HG03103 (cell line): ENCODE measurements at regions not wholly inside any gene's neighbourhood (a gene's known extent, or its start where the extent isn't known, plus 50 kb on each side); places are given as distances from the start of the nearest gene placed in this dataset.

Source experiments
- ATAC-seq: cut with Tn5 transposase; IDR thresholded peaks from one replicate; pipeline ENCODE4 v1.9.1; 2021; ENCODE audit warnings: low read depth; ENCODE audit not compliant: unreplicated experiment

DNA sequence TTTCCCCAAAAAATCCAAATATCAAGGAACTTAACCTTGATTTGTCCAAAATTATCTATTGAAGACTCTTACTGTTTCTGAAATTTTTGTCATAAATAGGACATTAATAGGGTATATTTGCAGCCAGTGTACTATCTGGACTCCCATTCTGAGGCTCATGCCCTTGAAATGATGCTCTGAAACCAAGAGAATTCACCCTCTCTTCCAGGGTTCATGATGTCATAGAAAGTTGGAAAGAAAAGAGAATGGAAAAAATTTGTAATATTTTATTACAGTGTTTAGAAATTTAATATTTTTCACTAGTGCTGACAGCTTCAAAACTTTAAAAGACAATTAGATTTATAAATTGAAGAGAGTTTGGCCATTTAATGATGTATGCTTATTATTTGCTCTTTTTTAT is 712.5 kb downstream of the MCTP2 start:
- ATAC-seq: no peak

GRCh38 chr15:94951538-94951937 is 720.2 kb downstream of the MCTP2 start:
- no peak for ATAC-seq

DNA sequence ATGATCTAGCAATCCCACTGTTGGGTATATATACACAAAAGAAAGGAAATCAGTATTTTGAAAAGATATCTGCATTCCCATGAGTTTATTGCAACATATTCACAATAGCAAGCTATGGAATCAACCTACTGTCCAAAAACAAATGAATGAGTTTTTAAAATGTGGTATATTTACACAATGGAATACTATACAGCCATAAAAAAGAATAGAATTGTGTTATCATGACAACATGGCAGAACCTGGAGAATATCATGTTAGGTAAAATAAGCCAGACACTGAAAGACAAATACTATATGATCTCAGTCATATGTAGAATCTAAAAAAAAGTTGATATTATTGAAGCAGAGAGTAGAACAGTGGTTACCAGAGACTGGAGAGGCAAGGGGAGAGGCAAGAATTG is 732.6 kb downstream of the MCTP2 start:
- no peak for ATAC-seq

GRCh38 chr15:94965593-94965992 is 734.2 kb downstream of the MCTP2 start:
- ATAC-seq: no peak

- no peak for ATAC-seq
Measured at GRCh38 chr15:94968133-94968532, 736.8 kb downstream of the MCTP2 start.

DNA sequence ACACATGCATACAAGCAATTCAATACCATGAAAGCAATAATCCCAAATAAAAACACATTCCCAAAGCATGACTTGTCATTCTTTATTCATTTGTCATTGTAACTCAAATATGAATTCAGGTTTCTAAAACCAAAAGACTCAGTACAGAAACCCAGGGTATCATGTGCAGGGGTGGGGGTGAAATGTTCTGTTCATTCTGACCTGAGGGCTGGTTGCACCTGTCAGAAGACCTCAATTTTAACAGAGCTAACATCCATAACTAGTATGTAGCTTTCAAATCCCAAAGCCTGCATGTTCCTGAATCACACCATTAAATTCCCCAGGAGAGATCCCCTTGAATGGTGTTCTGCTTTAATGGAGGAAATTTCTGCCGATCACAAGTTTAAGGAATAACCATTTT is 738.7 kb downstream of the MCTP2 start:
- ATAC-seq: no peak

DNA sequence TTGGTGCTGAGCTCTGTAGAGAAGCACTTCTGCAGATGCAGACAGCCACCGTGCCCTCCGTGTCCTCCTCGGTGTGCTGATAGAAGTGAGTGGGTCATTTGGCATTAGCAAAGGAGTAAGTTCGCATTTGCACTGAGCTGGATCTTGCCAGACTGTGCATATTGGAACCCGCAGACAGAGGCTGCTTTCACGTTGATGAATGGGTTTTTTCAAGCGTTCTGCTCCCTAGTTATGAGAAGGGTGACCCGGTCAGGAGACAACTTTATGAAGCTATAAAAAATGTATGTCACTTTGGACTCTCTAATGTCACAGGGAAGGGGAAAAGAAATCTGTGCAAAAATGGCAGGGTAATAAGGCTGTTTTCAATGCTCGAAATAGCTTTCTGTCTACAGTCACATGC is 739.4 kb downstream of the MCTP2 start:
- no peak for ATAC-seq

DNA sequence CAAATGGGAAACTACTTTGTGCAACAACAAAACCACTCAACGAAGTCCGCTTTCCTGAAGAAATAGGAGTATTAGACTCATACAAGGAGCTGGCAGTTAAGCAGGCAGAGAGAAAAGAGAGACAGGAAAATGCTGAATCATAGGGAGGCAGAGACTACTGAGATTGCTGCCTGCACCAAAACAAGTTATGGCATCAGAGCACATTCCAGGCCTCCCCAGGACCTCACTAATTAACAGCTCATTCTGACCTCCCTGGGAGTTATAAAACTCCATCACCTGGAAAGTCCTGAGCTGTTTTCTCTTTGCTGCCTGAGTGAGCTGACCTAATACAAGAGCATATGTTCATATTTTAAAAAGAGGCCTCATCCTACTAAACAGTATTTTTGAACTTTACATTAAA is 741.0 kb downstream of the MCTP2 start:
- no peak for ATAC-seq

DNA sequence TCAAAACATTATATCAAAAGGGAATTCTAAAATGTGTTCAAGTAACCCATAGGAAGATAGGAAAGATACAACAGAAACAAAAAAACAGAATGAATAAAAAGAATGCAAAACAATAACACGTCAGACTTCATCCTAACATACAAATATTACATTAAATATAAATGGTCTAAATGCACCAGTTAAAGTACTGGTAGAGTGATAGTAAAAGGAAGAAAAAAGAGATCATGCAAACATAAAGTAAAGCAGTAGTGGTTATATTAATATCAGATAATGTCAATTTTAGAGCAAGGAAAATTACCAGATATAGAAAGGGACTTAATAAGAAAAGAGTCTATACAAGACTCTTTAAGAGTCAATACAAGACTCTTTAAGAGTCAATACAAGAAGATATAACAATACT is 755.7 kb downstream of the MCTP2 start:
- ATAC-seq: no peak

- ATAC-seq: no peak
Measured at GRCh38 chr15:94991718-94992117, 760.4 kb downstream of the MCTP2 start.

- no peak for ATAC-seq
Measured at GRCh38 chr15:95009635-95010034, 778.3 kb downstream of the MCTP2 start.

- ATAC-seq: no peak
Measured at GRCh38 chr15:95013381-95013780, 782.0 kb downstream of the MCTP2 start.

GRCh38 chr15:95016511-95017229 is 785.3 kb downstream of the MCTP2 start:
- no peak for ATAC-seq

DNA sequence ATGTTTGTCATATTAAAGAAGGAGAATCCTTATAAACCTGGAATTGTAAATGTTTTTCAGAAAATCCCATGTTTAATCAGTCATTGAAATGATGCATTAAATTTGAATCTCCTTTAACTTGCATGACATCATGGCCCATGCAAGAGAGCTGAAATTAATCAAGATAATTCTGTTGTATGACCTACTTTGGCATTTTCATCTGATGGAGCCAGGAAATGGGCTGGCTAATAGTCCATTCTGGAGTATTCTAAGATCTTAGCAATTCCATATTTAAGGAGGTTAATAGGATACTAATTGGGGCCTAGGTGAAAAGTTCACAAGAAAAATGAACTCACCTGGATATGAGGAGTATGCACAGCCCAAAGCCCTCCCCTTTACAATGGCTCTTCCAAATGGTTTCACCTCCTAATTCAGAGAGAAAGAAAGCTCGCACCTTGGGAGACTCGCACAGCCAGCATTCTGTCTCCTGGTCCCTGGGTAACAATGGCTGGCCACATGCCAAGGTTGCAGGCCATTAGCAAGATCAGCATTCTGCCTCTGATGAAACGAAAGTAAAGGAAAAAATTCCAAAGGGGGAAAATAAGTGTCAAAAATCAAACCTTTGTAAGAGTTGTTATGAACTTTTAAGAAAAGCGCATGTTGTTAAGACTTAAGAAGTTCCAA is 786.4 kb downstream of the MCTP2 start:
- no peak for ATAC-seq

DNA sequence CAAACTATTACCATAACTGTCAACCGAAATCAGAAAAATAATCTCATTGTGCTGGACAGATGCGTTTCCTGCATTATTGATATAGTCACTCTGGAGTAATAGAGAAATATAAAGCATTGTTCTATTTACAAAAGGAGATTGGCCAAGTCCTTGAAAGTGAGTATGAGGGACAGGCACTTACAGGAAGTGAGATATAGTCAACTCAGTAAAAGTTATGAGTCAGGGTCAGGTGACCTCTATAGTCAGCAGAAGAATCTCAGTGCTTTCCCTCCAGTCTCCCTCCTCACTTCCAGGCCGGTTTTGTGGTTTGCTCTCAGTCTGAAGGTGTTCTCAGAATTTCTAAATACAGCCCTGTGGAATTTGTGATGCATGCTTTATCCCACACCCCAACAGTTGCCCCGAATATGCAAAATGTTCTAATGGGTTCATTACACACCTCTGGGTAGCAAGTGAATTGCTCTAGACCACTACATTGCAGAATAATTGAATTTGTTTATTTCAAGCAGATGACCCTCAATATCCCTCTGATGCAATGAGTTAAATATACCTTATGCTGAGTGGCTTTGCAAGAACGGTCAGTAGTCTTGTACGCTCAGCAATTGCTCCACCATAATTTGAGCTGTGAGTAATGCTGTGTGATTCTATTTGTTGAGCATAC is 787.7 kb downstream of the MCTP2 start:
- ATAC-seq: no peak

- no peak for ATAC-seq
Measured at GRCh38 chr15:95019907-95020306, 788.5 kb downstream of the MCTP2 start.

DNA sequence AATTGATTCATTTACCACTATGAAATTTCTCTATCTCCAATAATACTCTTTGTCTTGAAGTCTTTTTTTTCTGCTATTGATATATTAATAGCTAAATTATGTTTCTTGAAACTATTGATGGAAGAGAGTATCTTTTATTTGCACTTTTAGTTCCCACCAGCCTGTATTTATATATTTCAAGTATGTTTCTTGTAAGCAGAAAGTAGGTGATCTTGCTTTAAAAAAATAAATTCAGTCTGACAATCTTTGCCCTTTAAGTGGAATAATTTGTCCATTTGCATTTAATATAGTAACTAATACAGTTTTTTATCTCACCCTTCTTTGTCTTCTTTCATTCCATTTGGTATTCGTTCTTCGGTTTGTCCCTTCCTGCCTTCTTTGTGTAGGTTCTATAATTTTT is 790.5 kb downstream of the MCTP2 start:
- ATAC-seq: no peak

DNA sequence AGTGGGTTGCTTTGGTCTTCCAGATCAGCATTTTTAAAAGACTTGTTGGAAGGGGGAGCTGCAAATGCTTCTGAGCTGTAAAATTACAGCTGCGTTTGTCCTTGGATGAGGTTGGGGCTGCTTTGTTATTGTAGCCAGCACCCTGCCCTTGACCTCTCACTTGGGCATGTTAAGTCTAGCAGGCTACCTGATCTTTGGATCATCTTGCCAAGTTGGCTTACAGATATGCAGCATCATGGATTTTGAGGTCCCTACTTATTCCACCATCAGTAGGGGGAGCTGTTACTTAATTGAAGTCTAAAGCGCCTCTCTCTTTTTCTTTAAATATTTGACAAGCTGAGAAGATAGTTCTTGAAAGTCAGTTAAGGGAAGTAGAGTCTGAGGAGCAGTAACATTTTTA is 793.0 kb downstream of the MCTP2 start:
- ATAC-seq: no peak

GRCh38 chr15:95025924-95026728 is 794.8 kb downstream of the MCTP2 start:
- no peak for ATAC-seq

GRCh38 chr15:95027981-95028380 is 796.6 kb downstream of the MCTP2 start:
- ATAC-seq: no peak

GRCh38 chr15:95032156-95032555 is 800.8 kb downstream of the MCTP2 start:
- ATAC-seq: no peak
